BLaER1 treated with 17β-estradiol and CSF1 and Interleukin-3, amounts not matched to agents 10 nM and 100 nM (cell line): ENCODE measurements at regions not wholly inside any gene's neighbourhood (a gene's known extent, or its start where the extent isn't known, plus 50 kb on each side); places are given as distances from the start of the nearest gene placed in this dataset.

Experiments
- H3K27ac ChIP-seq, 11 experiments: shearing (Covaris generic); formaldehyde crosslinking; 2 replicates each; pipeline ENCODE4 v1.8.1; 2022
- H3K27me3 ChIP-seq, 11 experiments: shearing (Covaris generic); formaldehyde crosslinking; 2 replicates each; pipeline ENCODE4 v1.8.1; 2022
- H3K36me3 ChIP-seq, 11 experiments: shearing (Covaris generic); formaldehyde crosslinking; 2 replicates each; pipeline ENCODE4 v1.8.1; 2022
- H3K4me1 ChIP-seq, 10 experiments: shearing (Covaris generic); formaldehyde crosslinking; 2 replicates each; pipeline ENCODE4 v1.8.1; 2022
- H3K4me2 ChIP-seq, 11 experiments: shearing (Covaris generic); formaldehyde crosslinking; 2 replicates each; pipeline ENCODE4 v1.8.1; 2022
- H3K4me3 ChIP-seq, 10 experiments: shearing (Covaris generic); formaldehyde crosslinking; 2 replicates each; pipeline ENCODE4 v1.8.1; 2022
- H3K9ac ChIP-seq, 11 experiments: shearing (Covaris generic); formaldehyde crosslinking; 2 replicates each; pipeline ENCODE4 v1.8.1; 2022
- H3K9me3 ChIP-seq, 11 experiments: shearing (Covaris generic); formaldehyde crosslinking; replicated peaks in 1 of 11; 2 replicates each; pipeline ENCODE4 v1.8.1; 2022
- H4K20me1 ChIP-seq, 11 experiments: shearing (Covaris generic); formaldehyde crosslinking; 2 replicates each; pipeline ENCODE4 v1.8.1; 2022
- Cebpa-rat ChIP-seq, 11 experiments: shearing (Covaris generic); IDR thresholded peaks; 2 replicates each; pipeline ENCODE4 v1.8.1; 2022

GRCh38 chr4:42710329-42710728 is 53.4 kb upstream of the ATP8A1 start:
- no peaks in the 10 kb centered on the region for H3K27me3 ChIP-seq
- H3K9ac ChIP-seq, result no peak overlapping the region
- no peaks in the 10 kb centered on the region for H4K20me1 ChIP-seq
- H3K4me3 ChIP-seq, result no peak overlapping the region
- TF ChIP-seq Cebpa-rat (IDR thresholded peaks at IDR 0.05), result no peak
- H3K27ac ChIP-seq, result no peak overlapping the region
- no peak overlapping the region for H3K4me2 ChIP-seq
- no peaks in the 10 kb centered on the region for H3K4me1 ChIP-seq
- H3K36me3 ChIP-seq, result no peaks in the 10 kb centered on the region
- no peaks in the 10 kb centered on the region for H3K9me3 ChIP-seq

- no peak overlapping the region for H3K4me3 ChIP-seq
- no peak overlapping the region for H3K4me2 ChIP-seq
- no peak overlapping the region for H3K9ac ChIP-seq
- no peaks in the 10 kb centered on the region for H3K4me1 ChIP-seq
- no peaks in the 10 kb centered on the region for H3K27me3 ChIP-seq
- no peaks in the 10 kb centered on the region for H3K9me3 ChIP-seq
- TF ChIP-seq Cebpa-rat (IDR thresholded peaks at IDR 0.05), result no peak
- no peaks in the 10 kb centered on the region for H3K36me3 ChIP-seq
- no peak overlapping the region for H3K27ac ChIP-seq
- H4K20me1 ChIP-seq, result no peaks in the 10 kb centered on the region
Measured at GRCh38 chr4:42709392-42710065, 52.6 kb upstream of the ATP8A1 start.

GRCh38 chr4:42708625-42709024 is 51.7 kb upstream of the ATP8A1 start:
- H4K20me1 ChIP-seq, result no peaks in the 10 kb centered on the region
- H3K9me3 ChIP-seq, result no peaks in the 10 kb centered on the region
- no peak overlapping the region for H3K4me2 ChIP-seq
- no peak overlapping the region for H3K27ac ChIP-seq
- H3K27me3 ChIP-seq, result no peaks in the 10 kb centered on the region
- no peak for TF ChIP-seq Cebpa-rat (IDR thresholded peaks at IDR 0.05)
- H3K9ac ChIP-seq, result no peak overlapping the region
- H3K4me3 ChIP-seq, result no peak overlapping the region
- H3K4me1 ChIP-seq, result no peaks in the 10 kb centered on the region
- H3K36me3 ChIP-seq, result no peaks in the 10 kb centered on the region
